Stimulated activated CD4-positive, alpha-beta T cell treated with anti-CD3 and anti-CD28 coated beads, Interleukin-4, amount 100 ng/mL, for 48 hours (primary cell): ENCODE measurements at regions not wholly inside any gene's neighbourhood (a gene's known extent, or its start where the extent isn't known, plus 50 kb on each side); places are given as distances from the start of the nearest gene placed in this dataset.

Source experiments
- DNase-seq, 2 donors: peaks; one replicate each; pipeline ENCODE4 v3.0.0-alpha.2; 2020; ENCODE audit warnings: low read depth in 2 of 2

DNA sequence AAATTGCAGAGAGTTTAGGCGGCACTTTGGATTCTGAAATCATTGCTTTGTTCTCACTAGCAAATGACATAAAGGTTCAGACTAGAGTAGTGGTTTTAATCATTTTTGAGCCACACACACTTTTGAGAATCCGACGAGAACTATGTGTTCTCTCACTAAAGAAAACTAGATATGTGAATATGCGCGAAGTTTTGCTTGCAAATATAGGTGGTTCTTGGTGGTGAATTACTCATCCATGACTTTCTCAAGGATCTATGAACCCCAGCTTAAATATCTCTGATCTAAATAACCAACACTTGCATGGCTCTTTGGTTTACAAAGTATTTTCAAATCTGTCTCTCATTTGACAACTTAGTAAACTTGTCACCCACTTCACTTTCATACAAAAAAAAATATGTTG lies 54.8 kb downstream of the NOG start:
- DNase-seq: no peak

- DNase-seq: no peak
Observed at GRCh38 chr17:56648806-56649205, 55.3 kb downstream of the NOG start.

DNA sequence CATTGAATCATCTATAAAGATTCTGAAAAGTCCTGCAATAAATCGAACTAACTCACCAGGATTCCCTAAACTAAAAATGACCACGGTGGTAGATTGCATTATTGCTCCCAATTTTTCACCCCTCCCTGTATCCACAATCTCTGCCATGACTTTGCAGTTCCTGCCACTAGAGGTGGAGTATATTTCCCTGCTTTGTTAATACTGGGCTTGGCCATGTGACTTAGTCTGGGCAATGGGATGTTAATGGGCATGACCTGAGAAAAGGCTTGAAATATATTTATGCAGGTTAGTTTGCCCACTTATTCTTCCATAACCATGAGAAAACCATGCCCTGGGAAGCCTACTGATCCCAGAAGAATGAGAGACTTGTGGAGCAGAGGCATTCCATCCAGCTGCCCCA lies 59.1 kb downstream of the NOG start:
- no peak for DNase-seq

- DNase-seq: peak; percentile 21 to 53
Observed at GRCh38 chr17:56653877-56654276, 60.4 kb downstream of the NOG start.

- DNase-seq: no peak
Observed at GRCh38 chr17:56656701-56657327, 63.3 kb downstream of the NOG start.

- DNase-seq: no peak
Observed at GRCh38 chr17:56658648-56659047, 65.1 kb downstream of the NOG start.

DNA sequence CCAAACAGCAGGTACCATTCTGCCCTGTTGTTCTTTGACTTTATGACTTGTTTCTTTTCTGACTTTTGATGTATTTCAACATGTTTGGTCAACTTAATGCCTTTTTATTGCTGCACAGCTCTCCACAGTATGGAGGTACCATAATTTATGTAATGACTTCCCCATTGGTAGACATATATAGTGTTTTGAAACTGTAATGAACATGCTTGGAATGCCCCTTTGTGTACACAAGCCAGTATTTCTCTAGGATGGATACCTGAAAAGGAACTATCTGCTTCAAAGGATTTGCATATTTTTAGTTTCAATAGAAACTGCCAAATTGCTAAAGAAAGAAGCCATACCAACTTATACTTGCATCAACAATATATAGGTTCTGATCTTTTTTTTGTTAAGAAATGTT lies 66.1 kb downstream of the NOG start:
- no peak for DNase-seq

DNA sequence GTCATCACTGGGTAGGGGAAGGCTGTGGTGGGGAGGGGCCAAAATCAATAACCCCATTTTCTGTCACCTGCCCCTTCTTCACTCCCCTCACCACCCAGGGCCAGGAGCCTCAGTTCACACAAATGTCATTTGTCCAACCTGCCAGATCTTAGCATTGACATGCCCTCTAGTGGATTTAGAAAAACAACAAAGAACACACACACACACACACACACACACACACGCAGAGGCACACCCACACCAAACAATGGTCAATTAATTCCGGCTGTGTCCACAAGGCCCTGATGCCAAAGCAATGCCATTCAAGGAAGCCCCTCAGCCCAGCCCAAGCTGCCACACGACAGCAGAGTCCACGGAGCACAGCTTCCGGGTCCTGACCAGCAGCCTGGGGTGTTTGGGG lies 68.4 kb downstream of the NOG start:
- no peak for DNase-seq

DNA sequence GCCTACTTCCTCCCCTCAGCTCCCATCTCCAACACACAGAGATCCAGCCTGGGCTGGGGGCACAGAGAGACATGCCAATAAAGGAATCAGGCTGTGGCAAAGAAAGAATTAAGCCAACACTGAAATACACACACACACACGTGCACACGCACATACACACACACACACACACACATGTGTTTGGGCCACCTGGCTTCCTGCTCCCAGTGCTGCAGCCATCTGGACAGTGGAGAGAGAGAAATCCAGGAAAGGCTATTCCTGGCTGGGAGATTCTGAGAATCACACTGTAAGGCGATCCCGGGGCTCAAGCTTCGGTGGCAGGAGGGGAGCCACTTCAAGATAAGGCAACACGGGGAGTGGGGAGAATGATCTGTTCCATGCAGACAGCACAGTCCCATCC lies 72.4 kb downstream of the NOG start:
- no peak for DNase-seq

GRCh38 chr17:56667925-56668458 lies 74.5 kb downstream of the NOG start:
- no peak for DNase-seq

DNA sequence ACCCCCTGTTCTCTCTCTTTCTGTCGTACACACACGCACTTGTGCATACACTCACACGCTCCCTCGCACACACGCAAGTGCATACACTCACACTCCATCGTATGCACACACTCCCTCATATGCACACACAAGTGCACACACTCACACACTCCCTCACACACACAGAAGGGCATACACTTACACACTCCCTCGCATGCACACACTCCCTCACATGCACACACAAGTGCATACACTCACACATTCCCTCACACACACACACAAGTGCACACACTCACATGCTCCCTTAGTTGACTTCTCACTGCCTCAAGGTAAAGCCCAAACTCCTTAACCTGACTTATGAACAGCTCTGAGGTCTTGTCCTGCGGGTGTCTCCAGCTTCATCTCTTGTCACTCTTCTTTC lies 78.7 kb downstream of the NOG start:
- no peak for DNase-seq

DNA sequence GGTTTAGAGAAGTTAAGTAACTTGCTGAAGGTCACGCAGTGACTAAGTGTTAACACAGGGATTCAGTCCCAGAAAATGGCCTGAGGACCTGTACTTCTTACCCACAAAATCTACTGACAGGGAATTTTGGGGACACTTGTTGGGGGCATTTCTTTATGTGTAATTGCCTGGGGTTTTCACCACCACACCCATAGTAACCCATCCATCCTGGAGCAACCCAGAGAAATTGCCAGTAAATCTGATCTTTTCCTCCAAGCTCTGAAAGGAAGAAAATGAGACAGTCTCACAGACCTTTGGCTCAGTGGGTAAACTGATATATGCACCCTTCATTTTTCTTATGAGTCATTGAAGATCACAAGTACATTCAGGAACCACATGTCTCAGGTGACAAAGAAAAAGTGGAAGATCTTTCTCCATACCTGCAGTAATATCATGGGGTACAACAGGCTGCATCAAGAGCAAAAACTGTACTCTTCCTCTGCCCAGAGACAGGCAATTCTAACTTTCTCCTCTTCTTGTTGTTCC lies 81.0 kb downstream of the NOG start:
- no peak for DNase-seq

- DNase-seq: no peak
Observed at GRCh38 chr17:56675876-56676660, 82.6 kb downstream of the NOG start.

DNA sequence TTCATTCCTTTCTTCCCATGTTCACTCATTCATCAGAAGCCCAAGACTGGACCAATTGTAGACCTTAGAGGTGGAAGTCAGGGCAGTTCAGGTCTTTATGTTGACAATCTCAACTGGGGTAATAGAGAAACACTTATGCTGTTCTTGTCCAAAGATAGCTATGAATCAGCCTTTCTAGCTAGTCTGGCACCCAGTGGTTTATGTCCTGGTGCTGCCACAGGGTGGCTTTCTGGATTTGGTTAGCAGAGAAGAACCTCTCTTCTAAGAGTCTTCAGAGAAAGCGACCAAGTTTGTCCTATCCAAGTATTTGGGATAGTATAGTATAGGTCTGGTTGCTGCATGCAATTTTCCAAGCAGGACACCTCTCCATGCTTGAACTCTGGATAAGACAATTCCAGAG lies 83.3 kb downstream of the NOG start:
- DNase-seq: no peak

DNA sequence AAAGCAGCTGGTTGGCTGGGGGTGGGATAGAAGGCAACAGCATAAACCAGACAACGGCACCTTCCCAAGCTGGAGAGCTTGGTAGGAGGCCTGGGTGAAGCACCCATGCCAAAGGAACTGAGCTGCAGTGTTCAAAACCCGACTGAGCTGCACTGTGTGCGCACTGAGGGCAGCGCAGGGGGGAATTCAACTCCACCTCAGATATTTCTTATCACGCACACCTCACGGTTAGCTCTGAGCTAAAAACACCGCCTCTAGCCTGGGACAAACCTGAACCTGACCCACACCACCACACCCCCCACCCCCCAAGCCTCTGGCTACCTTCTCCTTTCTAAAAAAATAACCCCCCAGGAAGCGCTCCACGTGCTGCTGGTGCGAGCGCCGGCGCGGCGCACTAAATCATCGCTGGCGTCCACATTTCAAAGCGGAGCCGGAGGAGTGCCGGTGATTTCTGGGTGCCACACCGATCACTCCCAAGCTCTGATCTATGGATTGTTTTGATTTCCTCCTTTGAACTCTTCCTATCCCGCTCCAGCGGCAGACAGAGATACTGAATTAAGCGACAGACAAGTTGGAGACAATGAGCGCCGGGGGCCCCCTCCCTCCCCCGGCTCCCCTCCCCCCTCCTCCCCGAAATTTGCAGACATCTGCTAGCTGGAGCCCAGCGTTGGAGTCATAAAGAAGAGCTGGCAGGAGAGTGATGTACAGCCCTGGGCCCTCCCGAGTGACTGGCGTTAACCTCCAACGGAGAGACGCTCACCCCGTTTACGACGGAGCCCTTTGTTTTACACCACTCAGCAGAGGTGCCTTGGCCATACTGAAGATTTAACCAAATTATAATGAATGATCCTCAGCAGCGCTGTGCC lies 85.0 kb downstream of the NOG start:
- DNase-seq: no peak

DNA sequence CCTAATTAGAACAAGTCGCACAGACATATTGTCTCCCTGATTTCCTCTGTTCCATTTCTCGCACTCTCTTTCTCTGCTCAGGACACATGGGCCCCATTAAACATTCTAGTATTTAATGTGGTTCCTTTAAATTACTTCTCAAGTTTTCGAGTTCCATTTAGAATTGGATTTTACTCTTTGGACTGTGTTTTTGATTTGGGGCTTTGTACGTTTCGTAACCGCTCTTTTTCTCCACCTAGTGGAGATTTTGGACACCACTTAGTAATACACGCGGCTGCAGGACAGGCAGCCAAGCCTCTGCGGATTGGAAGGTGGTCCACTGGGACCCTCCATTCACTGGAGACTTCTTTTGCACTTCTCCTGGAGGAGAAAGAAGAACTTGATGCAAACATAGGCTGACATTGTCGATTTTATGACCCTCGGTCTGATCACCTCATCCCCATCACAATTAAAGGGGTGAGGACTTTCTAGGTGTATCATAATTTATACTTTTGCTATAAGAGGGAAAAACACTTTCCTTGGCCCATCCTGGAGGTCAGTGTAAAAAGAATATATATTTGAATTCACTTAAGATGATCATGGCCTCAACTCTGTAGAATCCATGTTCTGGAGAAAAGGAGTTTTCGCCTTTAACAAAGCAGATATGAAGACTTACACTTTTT lies 85.7 kb downstream of the NOG start:
- DNase-seq: no peak

DNA sequence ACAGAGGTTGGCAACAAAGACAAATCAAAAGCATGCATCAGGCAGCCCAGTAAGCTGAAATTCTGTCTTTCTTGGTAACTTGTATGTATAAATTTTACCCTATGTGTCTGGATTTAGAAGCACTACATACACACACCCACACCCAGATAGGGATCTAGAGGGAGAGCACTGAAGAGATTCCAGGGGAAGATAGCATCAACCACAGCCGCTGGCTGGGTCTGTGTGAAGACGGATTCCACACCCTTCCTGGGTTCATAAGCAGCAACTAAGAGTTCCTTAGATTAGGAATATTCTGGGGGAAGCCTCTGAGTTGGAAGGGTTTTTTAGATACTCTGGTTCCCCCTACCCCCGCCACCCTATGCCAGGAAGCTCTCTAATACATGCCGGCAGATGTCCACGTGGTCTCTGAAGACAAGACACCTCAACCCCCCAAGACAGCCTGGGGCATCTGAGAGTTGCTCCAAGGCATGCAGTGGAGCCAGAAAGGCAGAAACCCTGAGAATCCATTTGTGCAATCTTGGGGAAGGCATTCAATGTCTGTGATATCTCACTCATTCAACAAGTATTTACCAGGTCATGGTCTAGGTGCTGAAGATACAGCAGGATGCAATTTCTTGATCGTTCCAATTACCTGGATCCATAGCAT lies 86.4 kb downstream of the NOG start:
- DNase-seq: no peak

- DNase-seq: no peak
Observed at GRCh38 chr17:56680676-56681075, 87.2 kb downstream of the NOG start.

- no peak for DNase-seq
Observed at GRCh38 chr17:56681561-56682266, 88.2 kb downstream of the NOG start.

- no peak for DNase-seq
Observed at GRCh38 chr17:56688151-56688550, 94.7 kb downstream of the NOG start.
